ENCODE measurements at regions not wholly inside any gene's neighbourhood (a gene's known extent, or its start where the extent isn't known, plus 50 kb on each side); places are given as distances from the start of the nearest gene placed in this dataset.

DNA sequence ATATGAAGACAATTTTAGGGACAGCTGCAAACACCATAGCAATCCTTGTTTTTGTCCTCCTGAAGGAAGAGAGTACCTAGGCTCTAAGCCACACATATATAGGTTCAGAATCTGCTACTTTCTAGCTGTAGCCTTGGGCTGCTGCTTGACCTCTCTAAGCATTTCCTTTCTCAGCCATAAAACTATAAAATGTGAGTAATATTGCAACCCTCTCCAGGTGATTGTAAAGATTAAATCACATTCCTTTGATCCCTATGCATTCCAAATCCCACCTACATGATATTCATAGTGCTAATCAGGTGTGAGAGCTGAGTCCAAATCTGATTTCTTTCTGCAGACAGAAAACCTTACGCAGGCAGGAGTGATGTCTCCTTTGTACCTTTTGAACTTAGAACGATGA is 913.5 kb downstream of the VRK1 start:
- TF ChIP-seq, protein P1, sequence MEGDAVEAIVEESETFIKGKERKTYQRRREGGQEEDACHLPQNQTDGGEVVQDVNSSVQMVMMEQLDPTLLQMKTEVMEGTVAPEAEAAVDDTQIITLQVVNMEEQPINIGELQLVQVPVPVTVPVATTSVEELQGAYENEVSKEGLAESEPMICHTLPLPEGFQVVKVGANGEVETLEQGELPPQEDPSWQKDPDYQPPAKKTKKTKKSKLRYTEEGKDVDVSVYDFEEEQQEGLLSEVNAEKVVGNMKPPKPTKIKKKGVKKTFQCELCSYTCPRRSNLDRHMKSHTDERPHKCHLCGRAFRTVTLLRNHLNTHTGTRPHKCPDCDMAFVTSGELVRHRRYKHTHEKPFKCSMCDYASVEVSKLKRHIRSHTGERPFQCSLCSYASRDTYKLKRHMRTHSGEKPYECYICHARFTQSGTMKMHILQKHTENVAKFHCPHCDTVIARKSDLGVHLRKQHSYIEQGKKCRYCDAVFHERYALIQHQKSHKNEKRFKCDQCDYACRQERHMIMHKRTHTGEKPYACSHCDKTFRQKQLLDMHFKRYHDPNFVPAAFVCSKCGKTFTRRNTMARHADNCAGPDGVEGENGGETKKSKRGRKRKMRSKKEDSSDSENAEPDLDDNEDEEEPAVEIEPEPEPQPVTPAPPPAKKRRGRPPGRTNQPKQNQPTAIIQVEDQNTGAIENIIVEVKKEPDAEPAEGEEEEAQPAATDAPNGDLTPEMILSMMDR (conservative IDR thresholded peaks at IDR 0.05): no peak
- TF ChIP-seq ZFX (IDR thresholded peaks at IDR 0.05): no peak
